Keratinocyte (primary cell): ENCODE measurements at regions not wholly inside any gene's neighbourhood (a gene's known extent, or its start where the extent isn't known, plus 50 kb on each side); places are given as distances from the start of the nearest gene placed in this dataset.

Source experiments
- DNase-seq: peaks from one replicate; pipeline ENCODE4 v3.0.0-alpha.2; 2011; ENCODE audit warnings: low read depth, missing footprints, low spot score
- FAIRE-seq: peaks from 2 replicates; lab custom pipeline; 2011; peaks lifted over from hg19 to GRCh38; lab: Jason Lieb, UNC
- H2AFZ ChIP-seq: 2 replicates; pipeline ENCODE4 v1.6.0; 2012; ENCODE audit warnings: low read length, control low read depth, inconsistent platforms; ENCODE audit not compliant: control insufficient read depth
- H3K27ac ChIP-seq: 2 replicates; pipeline ENCODE4 v1.5.1; 2011; ENCODE audit warnings: low read length; ENCODE audit not compliant: control insufficient read depth, insufficient read depth
- H3K27me3 ChIP-seq: 3 replicates; pipeline ENCODE4 v1.6.0; 2011; ENCODE audit warnings: low read length; ENCODE audit not compliant: control insufficient read depth, insufficient read depth; ENCODE audit errors: extremely low read depth
- H3K36me3 ChIP-seq, 2 experiments: 2 replicates in 1 of 2; 3 replicates in 1 of 2; pipeline ENCODE4 v1.5.1; 2011; ENCODE audit warnings: low read length in 2 of 2, mild to moderate bottlenecking in 1 of 2; ENCODE audit not compliant: control insufficient read depth in 2 of 2, insufficient read depth in 2 of 2; ENCODE audit errors: extremely low read depth in 1 of 2
- H3K4me1 ChIP-seq: 3 replicates; pipeline ENCODE4 v1.5.1; 2011; ENCODE audit warnings: low read length; ENCODE audit not compliant: control insufficient read depth, insufficient read depth; ENCODE audit errors: extremely low read depth
- H3K4me2 ChIP-seq: 3 replicates; pipeline ENCODE4 v1.6.0; 2011; ENCODE audit warnings: low read depth, low read length; ENCODE audit not compliant: control insufficient read depth, insufficient read depth; ENCODE audit errors: extremely low read depth
- H3K4me3 ChIP-seq, 3 experiments: fragments of 200-600 bp in 1 of 3; sonication (generic) in 1 of 3; 2 replicates in 2 of 3; 3 replicates in 1 of 3; pipeline ENCODE4 v1.5.1; 2011 to 2016; ENCODE audit warnings: low read length in 3 of 3, mild to moderate bottlenecking in 3 of 3, control low read depth in 2 of 3, inconsistent platforms in 1 of 3, low read depth in 1 of 3, mixed read lengths in 1 of 3, mixed run types in 1 of 3, moderate library complexity in 1 of 3; ENCODE audit not compliant: control insufficient read depth in 2 of 3, insufficient read depth in 2 of 3; ENCODE audit errors: extremely low read depth in 1 of 3
- H3K79me2 ChIP-seq: 2 replicates; pipeline ENCODE4 v1.6.0; 2012; ENCODE audit warnings: low read length; ENCODE audit not compliant: control insufficient read depth, insufficient read depth
- H3K9ac ChIP-seq: 3 replicates; pipeline ENCODE4 v1.6.0; 2011; ENCODE audit warnings: low read length; ENCODE audit not compliant: control insufficient read depth, insufficient read depth; ENCODE audit errors: extremely low read depth
- H3K9me1 ChIP-seq: 3 replicates; pipeline ENCODE4 v1.6.0; 2011; ENCODE audit warnings: low read length; ENCODE audit not compliant: control insufficient read depth, insufficient read depth; ENCODE audit errors: extremely low read depth
- H3K9me3 ChIP-seq: 2 replicates; pipeline ENCODE4 v1.5.1; 2012; ENCODE audit warnings: low read depth, low read length; ENCODE audit not compliant: control insufficient read depth
- H4K20me1 ChIP-seq: 3 replicates; pipeline ENCODE4 v1.6.0; 2011; ENCODE audit warnings: low read length; ENCODE audit not compliant: control insufficient read depth, insufficient read depth; ENCODE audit errors: extremely low read depth
- EZH2 ChIP-seq: IDR thresholded peaks from one replicate; pipeline ENCODE4 v1.6.1; 2012; ENCODE audit warnings: inconsistent platforms, mild to moderate bottlenecking, low read length, moderate library complexity
- dilution Hi-C: fragments of 300-500 bp; cut with MboI; formaldehyde crosslinking; loops from one replicate; pipeline ENCODE4 v1.7.0; 2020; ENCODE audit warnings: low sequenced_read_pairs; ENCODE audit not compliant: extremely low pct_ligation_motif_present
- TF ChIP-seq, protein P1 (sequence below), 3 experiments: IDR thresholded peaks in 1 of 3; conservative IDR thresholded peaks in 1 of 3; optimal IDR thresholded peaks in 1 of 3; 2 replicates in 2 of 3; 3 replicates in 1 of 3; pipeline versions ENCODE3 to v1.5.1; 2011; ENCODE audit warnings: low read length in 3 of 3, mild to moderate bottlenecking in 3 of 3, moderate library complexity in 2 of 3, control low read depth in 1 of 3, inconsistent platforms in 1 of 3; ENCODE audit not compliant: insufficient read depth in 2 of 3; ENCODE audit errors: extremely low read depth in 1 of 3

DNA sequence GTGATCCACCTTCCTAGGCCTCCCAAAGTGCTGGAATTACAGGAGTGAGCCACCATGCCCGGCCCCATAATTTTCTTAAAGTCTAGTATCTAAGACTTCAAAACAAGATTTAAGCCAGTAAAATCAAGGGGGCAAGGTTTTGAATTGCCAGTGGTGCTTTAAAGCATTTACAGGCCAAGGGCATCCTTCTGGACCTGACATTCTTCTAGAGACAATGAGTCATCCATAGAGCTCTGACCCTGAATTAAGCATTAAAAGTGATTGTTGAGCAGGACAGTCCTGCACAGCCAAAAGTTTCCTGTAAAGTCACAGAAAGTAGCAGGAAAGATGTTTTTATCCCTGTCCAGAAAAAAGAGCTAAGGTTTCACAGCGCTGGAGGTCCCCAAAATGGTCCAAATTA, 50.9 kb upstream of the ATP12A start:
- Histone ChIP-seq H3K4me3 (no peak overlapping the region), H3K9me3 (no peaks in the 10 kb centered on the region), H3K79me2 (no peaks in the 10 kb centered on the region), H2AFZ (no peak overlapping the region), H3K9ac (no peak overlapping the region), H3K27me3 (no peaks in the 10 kb centered on the region), H3K4me1 (peaks cover 19% of the 10 kb centered on the region), H3K4me2 (no peak overlapping the region), H3K9me1 (peaks cover 2% of the 10 kb centered on the region), H4K20me1 (no peaks in the 10 kb centered on the region), H3K36me3 (no peaks in the 10 kb centered on the region), H3K27ac (no peak overlapping the region)
- TF ChIP-seq, protein P1, sequence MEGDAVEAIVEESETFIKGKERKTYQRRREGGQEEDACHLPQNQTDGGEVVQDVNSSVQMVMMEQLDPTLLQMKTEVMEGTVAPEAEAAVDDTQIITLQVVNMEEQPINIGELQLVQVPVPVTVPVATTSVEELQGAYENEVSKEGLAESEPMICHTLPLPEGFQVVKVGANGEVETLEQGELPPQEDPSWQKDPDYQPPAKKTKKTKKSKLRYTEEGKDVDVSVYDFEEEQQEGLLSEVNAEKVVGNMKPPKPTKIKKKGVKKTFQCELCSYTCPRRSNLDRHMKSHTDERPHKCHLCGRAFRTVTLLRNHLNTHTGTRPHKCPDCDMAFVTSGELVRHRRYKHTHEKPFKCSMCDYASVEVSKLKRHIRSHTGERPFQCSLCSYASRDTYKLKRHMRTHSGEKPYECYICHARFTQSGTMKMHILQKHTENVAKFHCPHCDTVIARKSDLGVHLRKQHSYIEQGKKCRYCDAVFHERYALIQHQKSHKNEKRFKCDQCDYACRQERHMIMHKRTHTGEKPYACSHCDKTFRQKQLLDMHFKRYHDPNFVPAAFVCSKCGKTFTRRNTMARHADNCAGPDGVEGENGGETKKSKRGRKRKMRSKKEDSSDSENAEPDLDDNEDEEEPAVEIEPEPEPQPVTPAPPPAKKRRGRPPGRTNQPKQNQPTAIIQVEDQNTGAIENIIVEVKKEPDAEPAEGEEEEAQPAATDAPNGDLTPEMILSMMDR (optimal IDR thresholded peaks at IDR 0.05 in 1 of 3, IDR thresholded peaks at IDR 0.05 in 1 of 3, conservative IDR thresholded peaks at IDR 0.05 in 1 of 3; ENCODE audit: extremely low read depth in 1 of 3, insufficient read depth in 2 of 3, low read length in 3 of 3) = no peak
- TF ChIP-seq EZH2 = no peak
- no peak for FAIRE-seq
- dilution Hi-C loops = no loop called here
- no peak for DNase-seq

DNA sequence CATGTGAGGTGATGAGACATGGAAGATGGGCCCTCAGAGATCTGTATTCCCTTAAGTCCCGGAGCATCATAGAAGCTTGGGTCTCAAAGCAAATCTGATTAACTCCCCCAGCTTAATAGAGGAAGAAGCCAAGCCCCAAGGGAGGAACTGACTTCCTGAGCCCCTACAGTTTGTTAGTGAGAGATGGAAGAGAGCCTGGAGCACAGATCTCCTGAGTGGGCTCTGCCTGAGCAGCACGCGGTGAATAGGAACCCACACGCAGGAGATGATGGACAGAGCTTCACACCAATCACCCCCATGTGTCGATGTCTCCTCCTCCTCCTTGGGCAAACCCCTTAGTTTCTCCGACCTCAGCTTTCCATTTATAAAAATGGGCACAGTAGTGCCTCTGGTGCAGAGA, 50.1 kb upstream of the ATP12A start:
- FAIRE-seq (no peak), DNase-seq (no peak)
- no peak overlapping the region for H2AFZ ChIP-seq
- no peak overlapping the region for H3K4me3 ChIP-seq
- no peaks in the 10 kb centered on the region for H3K79me2 ChIP-seq
- no peak overlapping the region for H3K27ac ChIP-seq
- no peak overlapping the region for H3K9ac ChIP-seq
- H3K9me1 ChIP-seq = peaks cover 2% of the 10 kb centered on the region
- H3K4me2 ChIP-seq = no peak overlapping the region
- peaks cover 19% of the 10 kb centered on the region for H3K4me1 ChIP-seq
- no peaks in the 10 kb centered on the region for H3K36me3 ChIP-seq
- no peaks in the 10 kb centered on the region for H3K27me3 ChIP-seq
- TF ChIP-seq EZH2 = no peak
- TF ChIP-seq, protein P1 (optimal IDR thresholded peaks at IDR 0.05 in 1 of 3, IDR thresholded peaks at IDR 0.05 in 1 of 3, conservative IDR thresholded peaks at IDR 0.05 in 1 of 3; ENCODE audit: extremely low read depth in 1 of 3, insufficient read depth in 2 of 3, low read length in 3 of 3) = no peak
- dilution Hi-C loops = no loop called here
- no peaks in the 10 kb centered on the region for H4K20me1 ChIP-seq
- no peaks in the 10 kb centered on the region for H3K9me3 ChIP-seq
